C4-2B (cell line): ENCODE measurements at regions not wholly inside any gene's neighbourhood (a gene's known extent, or its start where the extent isn't known, plus 50 kb on each side); places are given as distances from the start of the nearest gene placed in this dataset.

Experiments used
- CTCF ChIP-seq: fragments of 450-650 bp; conservative IDR thresholded peaks from 2 replicates; pipeline ENCODE4 v1.5.1; 2017; ENCODE audit warnings: mild to moderate bottlenecking
- ZFX ChIP-seq: fragments of 450-650 bp; IDR thresholded peaks from 2 replicates; pipeline ENCODE4 v1.6.1; 2017

GRCh38 chr3:147937891-147938290, 528.7 kb downstream of the ZIC1 start:
- TF ChIP-seq CTCF = no peak
- TF ChIP-seq ZFX = no peak
